Lower lobe of right lung (tissue), 2 donors: ENCODE measurements at regions not wholly inside any gene's neighbourhood (a gene's known extent, or its start where the extent isn't known, plus 50 kb on each side); places are given as distances from the start of the nearest gene placed in this dataset.
"Not testable (repeated sequence)": the region's sequence is repeated elsewhere in the genome, so short reads cannot be mapped to it uniquely, and the experiment has no call there.

ENCODE experiments used
- ATAC-seq, 2 donors: fragments of 200-7000 bp; cut with Tn5 transposase; one replicate each; pipeline ENCODE4 v1.9.1; 2020 to 2022; ENCODE audit warnings: mild to moderate bottlenecking in 2 of 2, moderate library complexity in 2 of 2
- DNase-seq: peaks from one replicate; pipeline ENCODE4 v3.0.0-alpha.2; 2020
- H3K27ac ChIP-seq: fragments of 200-600 bp; one replicate; pipeline ENCODE4 v1.8.0; 2022
- H3K27me3 ChIP-seq: fragments of 200-600 bp; one replicate; pipeline ENCODE4 v1.8.0; 2022; ENCODE audit warnings: low read depth
- H3K36me3 ChIP-seq: fragments of 200-600 bp; one replicate; pipeline ENCODE4 v1.8.0; 2022; ENCODE audit warnings: mild to moderate bottlenecking
- H3K4me1 ChIP-seq: fragments of 200-600 bp; one replicate; pipeline ENCODE4 v1.8.0; 2022
- H3K4me3 ChIP-seq: fragments of 200-600 bp; one replicate; pipeline ENCODE4 v1.8.0; 2022; ENCODE audit warnings: mild to moderate bottlenecking
- H3K9me3 ChIP-seq: fragments of 200-600 bp; one replicate; pipeline ENCODE4 v1.8.0; 2022
- intact Hi-C: fragments of 100-400 bp; cut with DNase I; formaldehyde crosslinking; loops from one replicate; pipeline ENCODE4 v1.11.0; 2022
- TF ChIP-seq, protein P1 (sequence below): fragments of 200-600 bp; IDR thresholded peaks from one replicate; pipeline ENCODE4 v1.8.0; 2022; ENCODE audit warnings: antibody characterized with exemption, mild to moderate bottlenecking
- donor health status: DM: no; HTN: yes; CAD: no; lungs with severe emphysema.

DNA sequence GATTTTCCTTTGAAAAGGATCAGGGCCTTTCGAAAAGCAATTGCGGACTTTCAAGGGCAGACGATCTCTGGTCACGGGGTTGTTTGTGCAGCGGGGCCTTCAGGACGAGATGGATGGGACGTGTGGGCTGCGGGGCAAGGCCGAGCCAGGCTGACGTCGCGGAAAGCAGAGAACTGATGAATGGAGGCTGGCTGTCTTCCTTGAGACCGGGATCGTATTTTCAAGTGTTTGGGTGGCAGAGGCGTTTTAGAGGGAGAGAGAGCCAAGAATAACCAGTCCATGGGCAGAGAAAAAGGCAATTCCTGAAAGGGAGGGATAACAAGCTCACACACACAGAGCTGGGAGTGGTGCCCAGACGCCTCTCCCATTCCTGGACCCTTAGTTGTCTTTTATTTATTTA lies 138.9 kb upstream of the USP29 start:
- Histone ChIP-seq H3K4me3 (no peak overlapping the region), H3K4me1 (no peaks in the 10 kb centered on the region), H3K36me3 (no peaks in the 10 kb centered on the region), H3K9me3 (peaks cover 5% of the 10 kb centered on the region), H3K27me3 (no peaks in the 10 kb centered on the region), H3K27ac (no peak overlapping the region)
- ATAC-seq = no peak
- TF ChIP-seq, protein P1, sequence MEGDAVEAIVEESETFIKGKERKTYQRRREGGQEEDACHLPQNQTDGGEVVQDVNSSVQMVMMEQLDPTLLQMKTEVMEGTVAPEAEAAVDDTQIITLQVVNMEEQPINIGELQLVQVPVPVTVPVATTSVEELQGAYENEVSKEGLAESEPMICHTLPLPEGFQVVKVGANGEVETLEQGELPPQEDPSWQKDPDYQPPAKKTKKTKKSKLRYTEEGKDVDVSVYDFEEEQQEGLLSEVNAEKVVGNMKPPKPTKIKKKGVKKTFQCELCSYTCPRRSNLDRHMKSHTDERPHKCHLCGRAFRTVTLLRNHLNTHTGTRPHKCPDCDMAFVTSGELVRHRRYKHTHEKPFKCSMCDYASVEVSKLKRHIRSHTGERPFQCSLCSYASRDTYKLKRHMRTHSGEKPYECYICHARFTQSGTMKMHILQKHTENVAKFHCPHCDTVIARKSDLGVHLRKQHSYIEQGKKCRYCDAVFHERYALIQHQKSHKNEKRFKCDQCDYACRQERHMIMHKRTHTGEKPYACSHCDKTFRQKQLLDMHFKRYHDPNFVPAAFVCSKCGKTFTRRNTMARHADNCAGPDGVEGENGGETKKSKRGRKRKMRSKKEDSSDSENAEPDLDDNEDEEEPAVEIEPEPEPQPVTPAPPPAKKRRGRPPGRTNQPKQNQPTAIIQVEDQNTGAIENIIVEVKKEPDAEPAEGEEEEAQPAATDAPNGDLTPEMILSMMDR = no peak
- intact Hi-C loops = no loop called here
- DNase-seq = no peak

DNA sequence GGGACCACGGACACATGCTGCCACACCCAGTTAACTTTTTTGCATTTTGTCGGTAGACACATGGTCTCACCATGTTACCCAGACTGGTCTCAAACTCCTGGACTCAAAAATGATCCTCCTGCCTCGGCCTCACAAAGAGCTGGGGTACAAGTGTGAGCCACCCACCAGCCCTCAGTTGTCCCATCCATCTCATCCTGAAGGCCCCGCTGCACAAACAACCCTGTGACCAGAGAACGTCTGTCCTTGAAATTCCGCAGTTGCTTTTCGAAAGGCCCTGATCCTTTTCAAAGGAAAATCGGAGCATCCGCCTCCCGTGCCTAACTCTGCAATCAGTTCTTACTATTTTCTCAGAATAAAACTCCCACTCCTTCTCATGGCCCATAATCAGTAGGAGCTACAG lies 138.3 kb upstream of the USP29 start:
- H3K4me1 ChIP-seq, DNase-seq, H3K4me3 ChIP-seq, ATAC-seq, H3K36me3 ChIP-seq, intact Hi-C loops, H3K27me3 ChIP-seq, H3K27ac ChIP-seq: not testable (repeated sequence)
- peaks cover 11% of the 10 kb centered on the region for H3K9me3 ChIP-seq

DNA sequence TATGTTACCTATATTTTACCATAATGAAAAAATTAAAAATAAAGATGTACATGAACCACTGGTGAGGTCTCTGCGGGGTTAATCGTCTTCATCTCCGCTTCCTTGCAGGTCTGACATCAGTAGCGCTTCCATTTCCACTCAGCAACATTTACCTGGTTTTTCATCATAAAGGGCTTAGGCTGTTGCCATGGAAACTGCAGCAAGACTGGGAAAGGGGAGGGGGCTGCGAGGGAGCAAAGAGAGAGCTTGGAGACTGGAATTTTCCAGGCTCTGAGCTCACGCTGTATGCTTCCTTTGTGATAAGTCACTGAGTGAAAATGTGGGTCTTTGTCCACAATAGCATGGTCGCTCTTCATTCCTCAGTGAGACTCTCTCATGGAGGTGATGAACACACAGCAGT lies 136.6 kb upstream of the USP29 start:
- TF ChIP-seq, protein P1 = no peak
- DNase-seq = no peak
- ATAC-seq = no peak
- no peaks in the 10 kb centered on the region for H3K36me3 ChIP-seq
- no peak overlapping the region for H3K27ac ChIP-seq
- H3K9me3 ChIP-seq = peaks cover 13% of the 10 kb centered on the region
- intact Hi-C loops = no loop called here
- H3K4me3 ChIP-seq = no peak overlapping the region
- H3K27me3 ChIP-seq = no peaks in the 10 kb centered on the region
- no peaks in the 10 kb centered on the region for H3K4me1 ChIP-seq

DNA sequence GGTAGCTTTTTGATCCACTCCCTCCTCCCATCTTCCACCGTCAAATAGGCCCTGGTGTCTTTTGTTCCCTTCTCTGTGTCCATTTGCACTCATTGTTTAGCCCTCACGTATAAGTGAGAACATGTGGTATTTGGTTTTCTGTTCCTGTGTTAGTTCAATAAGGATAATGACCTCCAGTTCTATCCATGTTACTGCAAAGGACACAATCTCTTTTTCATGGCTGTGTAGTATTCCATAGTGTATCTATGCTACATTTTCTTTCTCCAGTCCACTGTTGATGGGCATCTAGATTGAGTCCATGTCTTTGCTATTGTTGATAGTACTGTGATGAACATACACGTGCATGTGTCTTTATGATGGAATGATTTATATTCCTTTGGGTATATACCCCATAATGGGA lies 136.0 kb upstream of the USP29 start:
- ATAC-seq = no peak

DNA sequence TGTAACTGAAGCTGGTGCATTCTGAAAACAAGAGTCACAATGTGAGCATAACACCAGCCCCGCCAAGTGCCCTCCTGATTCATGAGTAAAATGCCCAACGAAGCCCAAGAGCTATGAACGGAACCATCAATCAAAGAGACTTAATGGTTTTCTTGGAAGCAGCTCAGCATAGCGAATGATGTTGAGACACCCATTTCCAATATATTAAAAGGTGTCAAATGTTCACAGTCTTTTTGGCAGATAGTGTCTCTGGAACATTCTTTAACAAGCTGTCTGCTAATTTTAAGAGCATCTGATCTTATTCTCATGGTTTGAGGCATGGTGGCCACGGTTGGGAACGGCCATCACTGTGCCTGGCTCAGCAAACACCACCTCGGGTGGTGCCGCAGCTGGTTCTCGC lies 133.4 kb upstream of the USP29 start:
- H3K27me3 ChIP-seq = no peaks in the 10 kb centered on the region
- DNase-seq (no peak), ATAC-seq (no peak)
- peaks cover 13% of the 10 kb centered on the region for H3K9me3 ChIP-seq
- H3K4me1 ChIP-seq = no peaks in the 10 kb centered on the region
- H3K27ac ChIP-seq = no peak overlapping the region
- intact Hi-C loops = no loop called here
- H3K4me3 ChIP-seq = no peak overlapping the region
- TF ChIP-seq, protein P1 = no peak
- H3K36me3 ChIP-seq = no peaks in the 10 kb centered on the region

More for the DNA sequence above, 136.0 kb upstream of the USP29 start:
- Histone ChIP-seq H3K27me3 (no peaks in the 10 kb centered on the region), H3K4me3 (no peak overlapping the region), H3K36me3 (no peaks in the 10 kb centered on the region), H3K27ac (no peak overlapping the region), H3K9me3 (peaks cover 13% of the 10 kb centered on the region), H3K4me1 (no peaks in the 10 kb centered on the region)
- intact Hi-C loops = no loop called here
- no peak for DNase-seq
- TF ChIP-seq, protein P1 = no peak

DNA sequence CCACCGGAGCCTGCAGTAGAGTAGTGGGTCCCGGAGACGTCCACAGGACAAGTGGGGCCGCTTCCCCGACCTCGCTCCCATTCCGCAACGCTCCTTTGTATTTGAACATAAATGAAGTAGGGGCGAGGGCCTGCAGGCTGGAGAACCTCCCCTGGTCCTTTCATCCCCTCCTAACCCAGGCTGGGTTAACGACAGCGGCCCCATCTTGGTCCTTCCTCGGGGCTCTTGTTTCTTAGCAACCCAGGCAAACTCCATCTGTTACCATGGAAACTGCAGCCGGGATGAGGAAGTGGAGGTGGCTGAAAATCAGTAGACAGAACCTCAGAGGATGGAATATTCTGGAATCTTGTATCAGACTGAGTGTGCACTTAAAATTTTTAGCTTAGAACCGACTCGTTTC lies 132.6 kb upstream of the USP29 start:
- no peaks in the 10 kb centered on the region for H3K27me3 ChIP-seq
- ATAC-seq (no peak), DNase-seq (no peak)
- intact Hi-C loops = no loop called here
- no peaks in the 10 kb centered on the region for H3K4me1 ChIP-seq
- no peak overlapping the region for H3K27ac ChIP-seq
- no peak overlapping the region for H3K4me3 ChIP-seq
- TF ChIP-seq, protein P1 = no peak
- peaks cover 13% of the 10 kb centered on the region for H3K9me3 ChIP-seq
- no peaks in the 10 kb centered on the region for H3K36me3 ChIP-seq
